Right lobe of liver (tissue), 6 donors: ENCODE measurements at regions not wholly inside any gene's neighbourhood (a gene's known extent, or its start where the extent isn't known, plus 50 kb on each side); places are given as distances from the start of the nearest gene placed in this dataset.

Source experiments
- ATAC-seq, 4 donors: fragments of 200-7000 bp; cut with Tn5 transposase; one replicate each; pipeline ENCODE4 v1.9.1; 2020; ENCODE audit warnings: mild to moderate bottlenecking in 4 of 4, moderate library complexity in 4 of 4
- DNase-seq, 3 donors: peaks; one replicate each; pipeline ENCODE4 v3.0.0-alpha.2; 2020
- H3K27ac ChIP-seq, 3 donors: fragments of 200-600 bp; one replicate each; pipeline ENCODE4 v1.8.0; 2022
- H3K27me3 ChIP-seq, 2 donors: fragments of 200-600 bp; one replicate each; pipeline ENCODE4 v1.8.0; 2022
- H3K36me3 ChIP-seq, 4 donors: fragments of 200-600 bp; sonication (generic) in 1 of 4; one replicate each; pipeline versions ENCODE4 v1.5.1 to v1.8.0; 2017 to 2022; ENCODE audit warnings: control low read depth in 1 of 4
- H3K4me1 ChIP-seq, 4 donors: fragments of 200-600 bp; sonication (generic) in 1 of 4; one replicate each; pipeline versions ENCODE4 v1.5.1 to v1.8.0; 2017 to 2022; ENCODE audit warnings: control low read depth in 1 of 4
- H3K4me3 ChIP-seq, 3 donors: fragments of 200-600 bp; one replicate each; pipeline ENCODE4 v1.8.0; 2022
- H3K9me3 ChIP-seq, 4 donors: fragments of 200-600 bp; sonication (generic) in 1 of 4; one replicate each; pipeline versions ENCODE4 v1.5.1 to v1.8.0; 2017 to 2022; ENCODE audit warnings: control low read depth in 1 of 4
- CTCF ChIP-seq, 4 donors: fragments of 200-600 bp in 3 of 4; fragments of 450-650 bp in 1 of 4; IDR thresholded peaks; one replicate each; pipeline versions ENCODE4 v1.5.1 to v1.8.0; 2016 to 2022; ENCODE audit warnings: antibody characterized with exemption in 4 of 4, mild to moderate bottlenecking in 2 of 4
- POLR2A ChIP-seq: fragments of 450-650 bp; IDR thresholded peaks from one replicate; pipeline ENCODE4 v1.6.1; 2017; ENCODE audit warnings: antibody characterized with exemption, mild to moderate bottlenecking
- WGBS: methylation state at CpG from one replicate; pipeline ENCODE4 v1.1.6; 2018; ENCODE audit warnings: low coverage, low lambda C conversion rate; ENCODE audit not compliant: insufficient coverage; ENCODE audit errors: missing lambda C conversion rate; 5-methylcytosine and 5-hydroxymethylcytosine counted together
- intact Hi-C, 2 donors: fragments of 100-400 bp; cut with DNase I; formaldehyde crosslinking; loops; one replicate each; pipeline versions ENCODE4 v1.11.2 to v1.14.1; 2022
- donor health status: DM: no; HTN: yes; CAD: no.
- donor health status: DM: no; HTN: no; CAD: no.
- donor health status: DM: no; HTN: no; CAD: no.
- donor health status: DM: no; HTN: yes; CAD: no.
- donor health status: DM: no; HTN: yes; CAD: no.

GRCh38 chr4:128525387-128525786 lies 237.8 kb upstream of the PGRMC2 start:
- Histone ChIP-seq H3K9me3 (no peaks in the 10 kb centered on the region), H3K27ac (no peak overlapping the region), H3K36me3 (no peaks in the 10 kb centered on the region), H3K27me3 (no peaks in the 10 kb centered on the region), H3K4me1 (peaks cover 0 to 3% (median 0%) of the 10 kb centered on the region in 4 donors), H3K4me3 (no peak overlapping the region)
- TF ChIP-seq POLR2A (no peak), CTCF (IDR thresholded peaks at IDR 0.05) (no peak)
- no peak for ATAC-seq
- WGBS = 73% methylated on average over 5 of the region's 5 CpGs
- intact Hi-C loops = no loop called here
- DNase-seq = no peak

GRCh38 chr4:128524311-128524710 lies 236.7 kb upstream of the PGRMC2 start:
- WGBS = 62% methylated on average over 2 of the region's 6 CpGs
- intact Hi-C loops = no loop called here
- Histone ChIP-seq H3K36me3 (no peaks in the 10 kb centered on the region), H3K27me3 (no peaks in the 10 kb centered on the region), H3K9me3 (no peaks in the 10 kb centered on the region), H3K4me1 (peaks cover 0 to 3% (median 0%) of the 10 kb centered on the region in 4 donors), H3K4me3 (no peak overlapping the region), H3K27ac (no peak overlapping the region)
- ATAC-seq (peak in 1 of 4 donors; percentile 22), DNase-seq (no peak)
- no peak for TF ChIP-seq POLR2A
- TF ChIP-seq CTCF (IDR thresholded peaks at IDR 0.05) = no peak

- ATAC-seq (peak in 1 of 4 donors; percentile 37), DNase-seq (no peak)
- peaks cover 0 to 14% (median 0%) of the 10 kb centered on the region in 4 donors for H3K4me1 ChIP-seq
- no peak for TF ChIP-seq CTCF (IDR thresholded peaks at IDR 0.05)
- TF ChIP-seq POLR2A = no peak
- 34% methylated on average over 4 of the region's 4 CpGs for WGBS
- H3K9me3 ChIP-seq = no peaks in the 10 kb centered on the region
- H3K36me3 ChIP-seq = no peaks in the 10 kb centered on the region
- H3K4me3 ChIP-seq = no peak overlapping the region
- H3K27ac ChIP-seq = no peak overlapping the region
- H3K27me3 ChIP-seq = no peaks in the 10 kb centered on the region
- intact Hi-C loops = no loop called here
These were observed 234.1 kb upstream of the PGRMC2 start for GRCh38 chr4:128521648-128522111.

GRCh38 chr4:128521156-128521555 lies 233.5 kb upstream of the PGRMC2 start:
- Histone ChIP-seq H3K36me3 (no peaks in the 10 kb centered on the region), H3K27me3 (no peaks in the 10 kb centered on the region), H3K27ac (no peak overlapping the region), H3K4me3 (no peak overlapping the region), H3K4me1 (peaks cover 0 to 14% (median 0%) of the 10 kb centered on the region in 4 donors), H3K9me3 (no peaks in the 10 kb centered on the region)
- WGBS = 80% methylated on average over 2 of the region's 2 CpGs
- DNase-seq (no peak), ATAC-seq (no peak)
- TF ChIP-seq CTCF (IDR thresholded peaks at IDR 0.05) (no peak), POLR2A (no peak)
- intact Hi-C loops = no loop called here
